Ascending aorta (tissue), 2 donors: ENCODE measurements at regions not wholly inside any gene's neighbourhood (a gene's known extent, or its start where the extent isn't known, plus 50 kb on each side); places are given as distances from the start of the nearest gene placed in this dataset.
A peak's percentile ranks its signal among the peaks of the same experiment; 100 is the strongest.

ENCODE experiments used
- DNase-seq, 2 donors: peaks; one replicate each; pipeline ENCODE4 v3.0.0-alpha.2; 2019; ENCODE audit warnings: low spot score in 2 of 2
- H3K27ac ChIP-seq, 2 donors: fragments of 200-600 bp; sonication (generic); one replicate each; pipeline ENCODE4 v1.5.1; 2016 to 2017; ENCODE audit warnings: mild to moderate bottlenecking in 1 of 2
- H3K27me3 ChIP-seq: fragments of 200-600 bp; sonication (generic); one replicate; pipeline ENCODE4 v1.5.1; 2017
- H3K36me3 ChIP-seq, 2 donors: fragments of 200-600 bp; sonication (generic); one replicate each; pipeline ENCODE4 v1.5.1; 2016
- H3K4me1 ChIP-seq, 2 donors: fragments of 200-600 bp; sonication (generic); one replicate each; pipeline ENCODE4 v1.5.1; 2016 to 2017; ENCODE audit warnings: mild to moderate bottlenecking in 1 of 2
- H3K4me3 ChIP-seq, 2 donors: fragments of 200-600 bp; sonication (generic); one replicate each; pipeline ENCODE4 v1.5.1; 2016 to 2017; ENCODE audit warnings: mild to moderate bottlenecking in 1 of 2
- H3K9me3 ChIP-seq, 2 donors: fragments of 200-600 bp; sonication (generic); one replicate each; pipeline ENCODE4 v1.5.1; 2016
- CTCF ChIP-seq, 3 experiments: fragments of 200-600 bp in 2 of 3; fragments of 450-650 bp in 1 of 3; sonication (generic) in 2 of 3; IDR thresholded peaks; one replicate each; pipeline ENCODE4 v1.5.1; 2016 to 2019; ENCODE audit warnings: antibody characterized with exemption in 3 of 3, mild to moderate bottlenecking in 1 of 3, moderate library complexity in 1 of 3
- intact Hi-C: fragments of 100-400 bp; cut with DNase I; formaldehyde crosslinking; loops from one replicate; pipeline ENCODE4 v1.15.1; 2023

GRCh38 chr12:127883013-127883412, 384.0 kb upstream of the TMEM132C start:
- Histone ChIP-seq H3K4me3 (no peak overlapping the region), H3K27ac (no peak overlapping the region), H3K27me3 (no peaks in the 10 kb centered on the region), H3K4me1 (no peaks in the 10 kb centered on the region), H3K36me3 (no peaks in the 10 kb centered on the region), H3K9me3 (no peaks in the 10 kb centered on the region)
- TF ChIP-seq CTCF (IDR thresholded peaks at IDR 0.05) = no peak
- DNase-seq = no peak
- intact Hi-C loops = no loop called here

- no peak for TF ChIP-seq CTCF (IDR thresholded peaks at IDR 0.05)
- Histone ChIP-seq H3K4me1 (no peaks in the 10 kb centered on the region), H3K36me3 (no peaks in the 10 kb centered on the region), H3K27ac (no peak overlapping the region), H3K27me3 (no peaks in the 10 kb centered on the region), H3K9me3 (no peaks in the 10 kb centered on the region), H3K4me3 (no peak overlapping the region)
- intact Hi-C loops = no loop called here
- DNase-seq = no peak
These were observed 380.8 kb upstream of the TMEM132C start for GRCh38 chr12:127885954-127886750.

DNA sequence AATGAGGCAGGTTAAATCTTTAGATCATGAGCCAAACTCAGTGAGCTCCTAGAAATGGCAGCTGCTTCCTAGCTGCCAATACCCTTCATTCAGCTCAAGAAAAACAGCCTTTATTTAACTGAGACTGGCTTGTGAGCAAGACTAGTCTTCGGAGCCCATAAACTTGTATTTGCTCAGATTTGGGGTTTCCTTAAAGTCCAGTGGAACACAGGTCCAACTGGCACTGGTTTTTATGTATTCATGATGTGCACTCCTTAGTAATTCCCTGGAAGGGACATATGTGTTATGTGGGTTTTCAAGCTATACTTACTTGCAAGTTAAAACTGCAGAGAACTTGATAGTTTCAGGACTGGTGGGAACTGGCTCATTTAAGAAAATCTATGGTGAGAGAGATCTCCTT, 380.1 kb upstream of the TMEM132C start:
- intact Hi-C loops = no loop called here
- no peaks in the 10 kb centered on the region for H3K36me3 ChIP-seq
- H3K9me3 ChIP-seq = no peaks in the 10 kb centered on the region
- H3K4me1 ChIP-seq = no peaks in the 10 kb centered on the region
- TF ChIP-seq CTCF (IDR thresholded peaks at IDR 0.05) = no peak
- no peaks in the 10 kb centered on the region for H3K27me3 ChIP-seq
- H3K4me3 ChIP-seq = no peak overlapping the region
- no peak for DNase-seq
- no peak overlapping the region for H3K27ac ChIP-seq

DNA sequence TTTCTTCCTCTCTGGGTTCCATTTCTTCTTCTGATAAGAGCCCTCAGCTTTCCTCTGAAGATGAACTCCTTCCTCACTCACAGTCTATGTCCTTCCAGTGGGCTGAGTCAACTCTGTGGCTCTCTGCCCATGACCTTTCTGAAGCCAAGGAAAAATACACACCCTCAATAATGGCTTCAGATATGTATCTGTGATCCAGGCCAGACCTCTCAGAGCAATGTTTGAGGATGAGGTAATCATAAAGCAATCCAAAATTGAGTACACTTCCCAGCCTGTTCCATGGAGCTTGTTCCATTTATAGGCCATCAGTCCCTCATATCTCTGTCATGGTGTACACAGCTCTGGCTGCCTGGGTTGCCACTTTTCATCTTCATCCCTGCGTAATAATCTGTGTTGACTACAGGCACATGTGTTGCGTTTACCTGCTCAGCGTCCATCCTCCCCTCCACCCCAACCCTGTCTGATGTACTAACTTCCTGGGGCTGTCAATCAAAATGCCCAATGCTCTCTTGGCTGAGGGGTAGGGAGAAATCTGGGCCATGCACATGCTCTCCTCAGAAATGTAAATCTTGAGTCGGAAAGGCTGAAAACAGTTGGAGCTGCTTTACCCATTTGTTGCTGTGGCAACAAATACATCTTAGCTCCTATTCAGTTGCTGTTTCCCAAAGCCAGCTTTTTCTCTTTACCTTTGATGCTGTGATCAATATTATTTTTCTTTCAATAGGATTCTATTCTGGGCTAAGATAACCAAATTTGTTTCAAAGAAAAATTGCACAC, 377.8 kb upstream of the TMEM132C start:
- no peaks in the 10 kb centered on the region for H3K36me3 ChIP-seq
- H3K27me3 ChIP-seq = no peaks in the 10 kb centered on the region
- peak overlapping the region; percentile 7 to 37 for H3K27ac ChIP-seq
- no peak for TF ChIP-seq CTCF (IDR thresholded peaks at IDR 0.05)
- no peaks in the 10 kb centered on the region for H3K4me1 ChIP-seq
- no peak for DNase-seq
- intact Hi-C loops = no loop called here
- H3K9me3 ChIP-seq = no peaks in the 10 kb centered on the region
- no peak overlapping the region for H3K4me3 ChIP-seq

DNA sequence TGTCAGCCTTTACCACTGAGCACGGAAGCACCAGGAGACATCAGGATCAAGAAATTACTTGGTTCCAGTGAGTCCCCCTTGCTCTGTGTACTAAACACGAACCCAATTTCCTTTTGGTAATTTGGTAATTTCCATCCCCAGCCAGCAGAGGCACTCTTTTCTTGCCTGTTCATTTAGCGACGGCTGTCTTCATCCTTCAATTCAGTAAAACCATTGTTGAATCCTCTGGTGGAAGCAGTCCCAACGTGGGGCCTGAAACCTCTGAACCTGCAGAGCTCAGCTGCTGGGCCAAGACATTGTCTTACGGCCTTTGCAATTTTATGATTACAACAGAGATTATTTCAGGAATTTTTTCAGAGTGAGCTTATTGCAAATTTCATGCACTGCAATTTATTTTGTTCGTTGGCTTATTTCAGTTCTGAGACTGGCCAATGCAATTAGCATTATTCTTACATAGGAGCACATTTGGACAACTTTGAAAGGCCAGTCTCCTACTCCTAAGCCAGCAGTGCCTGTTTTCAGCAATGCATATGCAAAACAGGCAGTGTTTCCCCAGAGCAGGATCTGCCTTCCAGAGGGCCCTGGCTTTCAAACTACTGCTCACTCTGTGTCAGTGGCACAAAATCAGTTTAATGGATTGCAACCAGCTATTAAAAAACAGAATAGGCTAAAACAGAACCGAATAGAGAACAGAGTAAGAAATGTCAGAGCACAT, 372.9 kb upstream of the TMEM132C start:
- H3K36me3 ChIP-seq = no peaks in the 10 kb centered on the region
- intact Hi-C loops = no loop called here
- H3K27ac ChIP-seq = no peak overlapping the region
- no peaks in the 10 kb centered on the region for H3K9me3 ChIP-seq
- no peaks in the 10 kb centered on the region for H3K27me3 ChIP-seq
- H3K4me1 ChIP-seq = no peaks in the 10 kb centered on the region
- no peak for DNase-seq
- no peak for TF ChIP-seq CTCF (IDR thresholded peaks at IDR 0.05)
- no peak overlapping the region for H3K4me3 ChIP-seq
